NCI-H345 (cell line): ENCODE measurements at regions not wholly inside any gene's neighbourhood (a gene's known extent, or its start where the extent isn't known, plus 50 kb on each side); places are given as distances from the start of the nearest gene placed in this dataset.

ENCODE experiments used
- DNase-seq: peaks from one replicate; lab custom pipeline; 2025; lab: John Stamatoyannopoulos, UW

DNA sequence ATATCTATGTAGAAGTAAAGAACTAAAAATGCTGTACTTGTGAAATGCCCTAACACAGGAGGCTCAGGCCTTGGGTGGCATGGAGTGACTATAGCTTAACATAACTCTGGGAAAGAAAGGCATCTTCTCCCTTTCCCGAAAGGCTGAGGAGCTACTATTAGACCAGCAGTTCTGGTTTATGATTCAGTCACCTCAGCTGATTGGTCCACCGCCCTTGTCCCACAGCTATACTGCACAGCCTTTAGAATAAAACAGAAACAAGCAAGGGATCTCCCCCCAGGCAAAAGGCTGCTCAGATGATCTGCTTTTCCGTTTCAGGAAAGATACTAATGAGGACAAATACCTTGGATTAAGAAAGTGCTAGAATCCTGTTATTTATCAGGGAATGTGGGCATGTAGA is 171.3 kb downstream of the SNCA start:
- DNase-seq, result no peak

DNA sequence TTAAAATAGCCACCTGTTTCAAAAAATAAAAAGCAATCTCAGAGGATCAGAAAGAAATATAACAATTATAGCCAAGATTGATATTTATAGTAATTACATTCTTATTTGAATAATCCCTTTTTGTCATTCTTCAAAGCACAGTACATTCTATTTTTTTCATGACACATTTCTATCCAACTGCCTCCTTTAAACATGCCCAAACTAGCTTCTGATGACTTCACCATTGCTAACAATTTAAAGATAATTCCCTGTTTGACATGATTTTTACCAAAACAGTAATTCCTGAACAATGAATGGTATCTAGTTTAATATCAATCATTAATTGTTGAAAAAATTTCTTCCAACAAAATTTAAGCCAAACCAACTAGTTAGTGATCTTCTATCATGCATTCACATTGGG is 172.4 kb downstream of the SNCA start:
- DNase-seq, result no peak

DNA sequence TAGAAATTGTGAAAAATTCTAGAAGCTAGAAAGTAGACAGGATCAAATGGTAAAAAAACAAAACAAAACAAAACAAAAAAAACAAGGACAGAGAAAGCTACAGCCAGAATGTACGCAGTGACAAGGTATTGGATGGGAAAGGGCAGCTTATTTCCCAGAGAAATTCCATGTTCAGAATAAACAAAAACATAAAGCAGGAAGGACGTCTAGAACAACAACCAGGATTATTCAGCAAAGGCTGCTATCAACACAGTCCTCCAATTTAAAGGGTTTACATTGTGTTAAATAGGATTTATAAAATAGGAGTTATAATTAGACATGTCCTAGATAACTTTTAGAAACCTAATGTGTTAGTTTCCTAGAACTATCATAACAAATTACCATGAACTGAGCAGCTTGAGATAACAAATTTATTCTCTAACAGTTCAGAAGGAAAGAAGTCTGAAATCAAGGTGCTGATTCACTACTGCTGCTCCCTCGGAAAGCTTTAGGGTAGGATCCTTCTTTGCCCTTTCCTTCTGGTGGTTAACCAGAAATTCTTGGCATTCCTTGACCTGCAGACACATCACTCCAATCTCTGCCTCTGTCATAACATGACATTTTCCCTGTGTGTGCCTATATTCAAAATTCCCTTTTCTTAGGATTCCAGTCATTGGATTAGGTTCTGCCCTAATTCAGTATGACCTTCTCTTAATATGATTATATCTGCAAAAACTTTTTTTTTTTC is 175.6 kb downstream of the SNCA start:
- DNase-seq, result no peak

DNA sequence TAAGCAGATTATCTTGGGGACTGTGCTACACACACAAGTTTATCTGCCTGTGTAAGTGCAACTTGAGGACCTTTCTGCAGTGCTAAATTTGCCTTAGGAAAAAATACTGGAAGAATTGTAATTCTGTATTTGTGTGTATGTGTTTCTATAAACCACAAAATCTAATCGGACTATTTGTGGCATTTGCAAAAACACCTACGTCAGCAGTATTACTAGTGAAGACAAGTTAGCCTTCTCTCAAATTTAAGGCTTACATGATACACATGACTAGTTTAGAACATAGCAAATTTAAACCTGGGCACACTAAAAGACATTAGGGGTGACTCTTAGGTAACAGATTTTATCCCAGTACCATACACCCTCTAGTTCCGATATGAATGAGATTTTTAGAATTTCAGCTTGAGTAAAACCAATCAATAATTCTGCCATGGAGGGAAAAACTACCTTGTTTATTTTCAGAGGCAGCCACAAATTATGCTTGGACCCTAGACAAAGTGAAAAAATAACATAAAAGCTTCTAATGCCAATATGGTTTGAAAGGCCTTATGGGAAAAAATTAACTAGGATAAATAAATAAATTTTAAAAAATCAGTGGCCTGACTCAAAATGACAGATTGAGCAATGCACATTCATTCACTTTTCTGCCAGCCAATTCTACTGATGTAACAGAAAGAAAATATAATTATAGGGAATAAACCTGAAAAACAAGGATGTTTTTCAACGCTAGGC is 176.4 kb downstream of the SNCA start:
- DNase-seq, result no peak

DNA sequence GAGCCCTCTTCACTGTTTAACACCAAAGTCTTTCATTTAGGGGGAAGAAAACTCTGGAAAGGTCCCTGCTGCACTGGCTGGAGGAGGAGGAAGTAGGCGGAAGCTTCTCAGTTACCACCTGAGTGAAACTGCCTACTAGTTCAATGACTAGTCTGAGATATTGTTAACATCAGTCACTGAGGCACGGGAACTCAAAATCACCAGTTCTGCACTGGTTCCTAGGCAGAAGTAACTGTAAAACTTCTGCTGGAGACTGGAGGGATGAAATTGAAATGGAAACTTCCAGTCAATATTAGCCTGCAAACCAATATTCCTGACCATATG is 178.3 kb downstream of the SNCA start:
- no peak for DNase-seq

DNA sequence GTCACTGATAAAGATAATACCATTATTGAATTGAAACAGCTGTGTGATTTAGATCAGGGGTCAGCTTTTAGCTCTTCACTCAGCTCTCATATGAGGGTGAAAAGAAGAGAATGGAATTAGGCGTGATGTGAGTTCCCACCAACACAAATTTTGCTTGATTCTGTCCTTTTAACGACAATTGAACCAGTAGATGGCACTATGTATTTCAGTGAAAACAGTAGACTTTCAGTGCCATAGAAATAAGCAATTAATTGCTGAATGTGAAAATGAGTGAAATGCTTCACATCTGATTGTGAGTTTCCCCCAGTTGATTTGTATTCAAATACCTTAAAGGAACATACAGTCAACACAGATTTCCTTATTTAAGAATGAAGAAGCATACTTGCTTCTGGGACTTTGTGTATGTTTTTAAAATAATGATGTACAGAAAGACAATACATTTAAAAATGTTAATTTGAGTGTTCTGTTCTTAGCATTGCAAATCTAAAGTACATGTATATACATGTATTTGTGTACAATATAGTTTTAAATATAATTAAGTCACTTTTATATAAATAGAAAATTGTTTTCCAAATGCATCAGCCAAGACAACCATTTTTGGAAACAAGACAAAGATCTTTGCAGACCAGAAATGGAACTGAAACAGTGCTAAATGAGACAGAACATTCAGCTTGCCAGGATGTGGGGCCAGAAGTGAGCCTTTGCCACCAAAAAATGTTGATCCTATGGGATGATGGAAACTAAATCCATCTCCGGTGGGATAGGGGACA is 178.8 kb downstream of the SNCA start:
- no peak for DNase-seq

DNA sequence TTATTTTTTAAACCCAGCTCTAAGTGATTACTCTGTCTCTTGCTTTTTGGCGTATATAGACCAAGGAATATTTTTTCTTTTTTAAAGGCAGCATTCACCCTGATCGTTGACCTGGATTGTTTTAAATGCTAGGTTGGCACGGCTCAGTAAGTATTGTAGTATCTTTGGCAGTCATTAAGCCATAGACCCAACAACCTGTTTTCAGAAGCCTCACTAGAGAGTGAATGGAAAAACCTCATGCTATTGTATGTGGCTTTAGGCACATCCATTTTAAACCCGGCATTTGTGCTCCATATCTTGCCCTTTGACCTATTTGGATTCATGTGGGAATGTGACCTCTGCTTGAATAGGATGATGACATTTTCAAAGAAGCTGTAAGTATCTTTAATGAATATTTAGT is 183.9 kb downstream of the SNCA start:
- peak; percentile 28 for DNase-seq

DNA sequence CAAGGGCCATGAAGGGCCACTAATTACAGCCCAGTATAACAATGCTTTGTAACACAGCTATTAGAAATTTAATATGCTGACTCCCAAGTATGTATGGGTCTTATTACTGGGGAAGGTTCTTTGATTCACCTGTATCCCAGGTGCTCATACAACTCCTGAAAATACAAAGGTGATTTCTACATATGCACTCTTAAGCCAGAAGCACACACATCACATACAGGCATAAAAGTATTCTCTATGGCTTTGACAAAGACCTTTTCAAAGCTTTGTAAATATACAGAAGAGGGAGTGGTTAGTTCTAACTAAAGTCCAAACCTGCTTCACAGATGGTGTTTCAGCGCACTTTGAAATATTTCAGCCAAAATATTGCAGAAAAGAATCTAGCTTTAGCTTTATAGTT is 191.5 kb downstream of the SNCA start:
- peak; percentile 19 for DNase-seq

DNA sequence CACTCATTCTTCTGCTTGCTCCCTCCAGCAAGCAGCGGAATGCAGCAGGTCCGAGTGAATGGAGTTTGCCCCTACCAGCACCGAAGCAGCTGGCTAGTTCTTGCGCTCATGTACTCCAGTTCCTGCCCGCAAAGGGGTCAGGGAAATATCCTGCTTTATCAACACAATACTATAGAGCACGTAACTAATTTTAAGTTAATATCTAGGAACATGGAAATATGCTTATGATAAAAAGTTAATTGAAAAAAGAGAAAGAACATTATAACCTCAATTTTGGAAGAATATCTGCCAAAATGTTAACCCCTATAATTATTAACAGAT is 195.6 kb downstream of the SNCA start:
- no peak for DNase-seq

DNA sequence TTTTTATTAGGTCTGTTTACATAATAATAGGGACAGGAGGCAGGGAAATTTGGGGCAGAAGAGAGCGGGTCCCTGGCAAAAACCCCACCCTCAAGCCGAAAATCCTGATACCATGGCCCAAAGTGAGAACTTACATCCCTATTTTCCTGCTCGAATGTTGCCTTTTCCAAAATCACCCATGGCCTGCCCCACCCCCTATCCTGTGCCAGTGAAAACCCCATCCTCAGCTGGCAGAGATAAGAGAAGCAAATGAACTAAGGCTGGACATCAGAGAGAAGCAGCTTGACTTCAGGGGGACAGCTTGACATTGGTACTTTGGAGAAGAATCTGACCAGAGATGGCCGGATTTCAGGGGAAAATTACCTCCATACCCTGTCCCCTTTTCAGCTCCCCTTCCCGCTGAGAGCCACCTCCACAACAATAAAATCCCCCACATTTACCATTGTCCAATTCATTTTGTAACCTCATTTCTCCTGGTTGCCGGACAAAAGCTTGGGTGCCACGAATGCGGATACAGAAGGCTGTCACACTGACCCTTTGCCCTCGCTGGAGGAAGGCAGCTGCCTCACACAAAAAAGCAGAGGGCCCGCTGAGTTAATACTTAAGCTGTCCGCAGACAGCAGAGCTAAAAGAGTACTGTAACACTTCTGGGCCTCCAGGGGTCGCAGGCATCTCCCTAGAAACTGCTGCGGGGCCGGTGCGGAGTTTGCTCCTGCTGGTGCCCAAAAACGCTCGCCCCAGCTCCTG is 196.2 kb downstream of the SNCA start:
- no peak for DNase-seq

DNA sequence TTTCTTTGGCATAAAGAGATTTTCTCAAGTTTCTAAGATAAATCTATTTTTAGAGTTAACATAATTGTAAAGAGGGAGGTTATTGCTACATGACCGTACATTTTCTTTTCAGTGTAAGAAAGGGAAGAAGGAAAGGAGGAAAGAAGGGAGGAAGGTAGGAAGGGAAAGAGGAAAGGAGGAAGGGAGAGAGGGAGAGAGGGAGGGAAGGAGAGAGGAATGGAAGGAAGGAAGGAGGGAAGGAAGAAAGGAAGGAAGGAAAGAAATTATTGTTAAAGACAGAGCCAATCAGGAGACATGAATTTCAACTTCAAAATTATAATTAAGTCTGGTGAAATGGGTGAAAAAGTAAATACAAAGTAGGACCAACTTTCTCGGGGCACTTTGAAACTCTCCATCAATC is 197.6 kb downstream of the SNCA start:
- DNase-seq, result no peak

DNA sequence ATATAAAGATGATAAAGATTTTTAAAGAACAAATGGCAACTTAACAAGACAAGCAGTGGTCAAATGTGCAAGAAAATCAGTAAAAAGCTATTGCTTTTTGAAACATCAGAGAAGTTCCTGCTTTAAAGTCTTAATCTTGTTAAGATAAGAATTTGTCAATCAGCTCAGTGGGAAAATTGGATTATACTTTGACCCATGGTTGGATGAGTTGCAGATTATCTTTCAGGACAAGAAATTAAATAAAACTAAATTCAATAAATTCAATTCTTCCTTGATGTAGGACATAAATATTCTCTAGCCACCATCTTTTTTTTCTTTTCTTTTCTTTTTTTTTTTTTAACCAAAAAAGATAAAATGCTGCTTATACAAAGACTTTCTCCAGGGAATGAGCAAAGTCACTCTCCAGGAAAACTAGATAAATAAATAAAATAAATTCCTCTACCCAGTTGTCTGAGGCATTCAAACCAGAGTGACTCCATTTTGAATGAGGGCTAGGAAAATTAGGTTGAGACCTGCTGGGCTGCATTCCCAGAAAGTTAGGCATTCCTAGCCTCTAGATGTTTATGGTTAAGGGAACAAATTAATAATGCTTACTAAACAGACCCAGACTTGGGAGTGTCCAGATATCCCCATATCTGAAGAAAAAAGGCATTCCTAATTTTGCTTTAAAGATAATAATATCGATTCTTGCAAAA is 211.2 kb downstream of the SNCA start:
- no peak for DNase-seq

DNA sequence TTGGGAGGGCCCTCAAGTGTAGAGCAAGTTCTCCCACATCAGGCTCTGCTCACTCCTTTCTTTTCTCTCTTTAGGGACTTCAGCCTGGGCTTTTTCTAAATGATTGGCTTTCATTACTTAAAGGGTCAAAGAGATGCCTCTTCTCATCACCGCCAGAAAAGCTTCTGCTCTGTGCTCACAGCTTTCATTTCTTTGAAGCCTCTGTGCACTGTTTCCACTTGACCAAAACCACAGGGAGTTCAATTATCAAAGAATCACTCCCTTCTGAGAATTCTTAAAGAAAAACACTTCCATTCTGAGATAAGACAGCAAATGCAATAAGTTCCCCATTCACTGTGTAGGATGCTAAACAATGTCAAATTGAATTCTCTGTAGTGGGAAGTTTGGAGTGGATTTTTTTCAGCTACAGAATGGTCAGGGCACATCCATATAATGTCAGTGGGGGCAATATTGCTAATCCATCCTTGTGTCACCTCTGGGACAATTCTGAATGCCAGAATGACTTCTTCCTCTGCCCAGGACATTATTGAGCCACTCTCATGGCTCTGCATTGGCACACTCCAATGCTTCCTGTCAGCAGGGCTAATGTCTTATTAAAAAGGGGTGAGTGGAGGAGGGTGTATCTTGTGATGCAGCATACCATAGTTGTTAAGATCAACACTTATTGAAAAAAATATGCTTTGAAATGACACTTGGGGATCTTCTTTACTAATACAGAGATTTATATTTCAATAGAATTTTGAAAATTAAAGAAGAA is 217.6 kb downstream of the SNCA start:
- no peak for DNase-seq

DNA sequence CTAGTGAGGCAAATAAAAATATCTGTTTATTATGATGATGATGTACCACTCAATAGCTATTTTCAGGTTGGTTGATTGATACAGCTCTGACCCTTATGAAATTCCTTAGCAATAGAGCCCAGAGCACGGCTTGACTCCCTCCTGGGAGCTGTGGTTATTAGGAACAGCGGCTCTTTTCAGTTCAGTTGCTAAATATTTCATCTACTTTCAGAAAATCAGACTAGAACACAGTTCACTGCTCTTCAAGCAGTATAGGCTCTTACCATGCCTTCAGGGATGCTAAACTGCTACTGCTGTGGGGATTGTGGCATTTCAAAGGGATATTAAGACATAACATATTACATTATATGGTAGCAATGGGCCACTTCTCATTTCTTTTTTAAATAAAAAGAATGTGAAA is 218.8 kb downstream of the SNCA start:
- DNase-seq, result no peak

DNA sequence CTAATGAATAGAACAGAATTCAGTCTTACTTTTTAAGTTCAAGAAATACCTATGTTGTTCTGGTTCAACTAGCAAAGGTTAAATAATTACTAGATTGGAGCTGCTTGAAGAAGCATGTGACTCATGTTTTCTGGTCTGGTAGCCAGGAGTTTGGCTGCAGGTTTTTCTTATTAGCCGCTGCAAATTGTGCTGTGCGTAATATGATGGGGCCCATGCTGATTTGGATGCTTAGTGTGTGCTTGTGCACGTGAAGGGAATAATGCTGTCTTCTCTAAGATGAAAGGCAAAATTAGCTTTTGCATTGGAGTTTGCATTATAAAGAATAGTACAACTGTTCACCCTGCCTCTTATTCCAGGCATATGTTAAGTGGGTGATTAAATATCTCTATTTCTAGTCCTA is 219.6 kb downstream of the SNCA start:
- DNase-seq, result no peak

DNA sequence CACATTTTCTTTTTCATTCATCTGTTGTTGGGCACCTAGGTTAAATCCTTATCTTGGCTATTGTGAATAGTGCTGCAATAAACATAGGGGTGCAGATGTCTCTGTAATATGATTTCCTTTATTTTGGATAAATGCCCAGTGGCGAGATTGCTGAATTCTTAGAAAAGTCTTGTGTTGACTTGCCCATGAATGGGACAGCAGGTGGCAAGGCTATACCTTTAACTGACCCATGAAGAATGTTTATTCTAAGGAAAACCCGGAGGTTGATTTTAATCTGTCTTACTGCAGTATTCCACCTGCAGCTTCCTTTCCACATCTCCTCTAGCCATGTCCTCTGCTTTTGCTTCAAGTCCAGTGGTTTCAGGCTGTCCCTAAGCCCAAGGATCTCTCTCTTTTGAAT is 220.6 kb downstream of the SNCA start:
- DNase-seq, result no peak

DNA sequence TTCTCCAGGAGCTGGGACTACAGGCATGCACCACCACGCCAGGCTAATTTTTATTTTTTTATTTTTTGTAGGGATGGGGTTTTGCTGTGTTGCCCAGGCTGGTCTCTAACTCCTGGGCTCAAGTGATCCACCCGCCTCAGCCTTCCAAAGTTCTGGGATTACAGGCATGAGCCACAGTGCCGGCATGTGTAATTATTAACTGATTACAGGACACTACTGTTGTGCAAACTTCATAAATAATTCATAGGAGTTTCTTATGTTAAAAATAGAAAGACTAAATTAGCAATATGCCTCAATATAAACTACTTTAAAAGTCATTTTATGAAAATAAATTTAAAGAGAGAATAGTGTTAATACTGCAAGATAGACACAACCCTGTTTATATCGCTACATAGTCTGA is 221.9 kb downstream of the SNCA start:
- no peak for DNase-seq

DNA sequence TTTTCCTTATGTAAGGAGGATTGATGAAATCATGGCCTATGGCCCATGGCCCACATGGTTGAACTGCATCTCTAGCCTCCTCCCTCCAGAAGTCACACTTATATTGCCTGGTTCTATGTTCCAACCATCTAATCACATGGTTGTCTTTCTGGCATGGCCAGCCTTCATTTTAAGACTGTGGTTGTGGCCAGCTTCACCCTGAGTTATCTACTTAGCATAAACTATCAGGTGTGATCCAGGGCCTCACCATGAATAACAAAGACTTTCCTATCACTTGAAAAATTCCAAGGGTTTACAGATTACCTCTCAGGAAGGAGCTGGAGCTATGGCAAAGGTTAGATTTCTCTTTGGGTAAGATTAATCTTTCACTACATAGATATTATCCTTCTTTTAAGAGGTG is 222.8 kb downstream of the SNCA start:
- no peak for DNase-seq

DNA sequence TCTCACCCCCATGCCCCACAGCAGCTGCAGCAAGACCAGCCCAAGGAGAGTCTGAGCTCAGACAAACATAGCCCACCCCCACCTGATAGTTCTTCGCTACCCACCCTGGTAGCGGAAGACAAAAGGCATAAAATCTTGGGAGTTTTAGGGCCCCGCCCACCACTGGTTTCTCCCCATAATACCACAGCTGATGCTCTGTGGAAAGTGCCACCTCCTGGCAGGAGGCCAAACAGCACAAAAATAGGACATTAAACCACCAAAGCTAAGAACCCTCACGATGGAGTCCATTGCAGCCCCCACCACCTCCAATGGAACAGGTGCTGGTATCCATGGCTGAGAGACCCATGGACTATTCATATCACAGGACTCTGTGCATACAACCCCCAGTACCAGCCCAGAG is 226.7 kb downstream of the SNCA start:
- DNase-seq, result no peak

DNA sequence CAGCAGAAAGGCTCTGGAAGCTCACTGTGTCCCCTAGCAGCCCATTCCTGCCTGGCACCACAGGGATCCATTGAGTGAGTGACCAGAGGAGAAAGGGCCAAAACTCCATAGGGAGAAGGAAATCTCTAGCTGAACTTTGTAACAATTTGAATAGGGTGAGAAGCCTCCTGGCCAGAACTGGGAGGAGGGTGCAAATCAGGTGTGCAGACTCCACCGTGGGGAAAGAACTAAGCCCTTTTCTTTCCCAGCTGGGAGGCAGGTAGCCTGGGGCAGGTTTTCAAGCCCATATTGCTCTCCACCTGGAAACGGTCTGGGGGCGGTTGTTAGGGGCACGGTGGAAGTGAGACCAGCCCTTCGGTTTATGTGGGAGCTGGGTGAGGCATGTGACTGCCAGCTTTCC is 227.2 kb downstream of the SNCA start:
- DNase-seq, result no peak

DNA sequence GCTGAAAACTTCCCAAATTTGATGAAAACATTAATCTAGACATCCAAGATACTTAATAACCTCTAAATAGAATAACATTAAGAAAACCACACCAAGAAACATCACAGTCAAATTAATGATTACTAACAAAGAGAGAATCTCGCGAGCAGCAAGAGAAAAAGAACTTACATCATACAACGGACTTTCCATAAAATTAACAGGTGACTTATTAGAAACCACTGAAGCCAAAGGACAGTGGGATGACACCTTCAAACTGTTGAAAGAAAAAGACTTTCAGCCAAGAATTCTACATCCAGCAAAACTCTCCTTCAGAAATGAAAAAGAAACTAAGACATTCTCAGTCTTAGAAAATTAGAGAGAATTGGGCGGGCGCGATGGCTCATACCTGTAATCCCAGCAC is 232.0 kb downstream of the SNCA start:
- DNase-seq, result no peak
